ENCODE measurements at regions not wholly inside any gene's neighbourhood (a gene's known extent, or its start where the extent isn't known, plus 50 kb on each side); places are given as distances from the start of the nearest gene placed in this dataset.

DNA sequence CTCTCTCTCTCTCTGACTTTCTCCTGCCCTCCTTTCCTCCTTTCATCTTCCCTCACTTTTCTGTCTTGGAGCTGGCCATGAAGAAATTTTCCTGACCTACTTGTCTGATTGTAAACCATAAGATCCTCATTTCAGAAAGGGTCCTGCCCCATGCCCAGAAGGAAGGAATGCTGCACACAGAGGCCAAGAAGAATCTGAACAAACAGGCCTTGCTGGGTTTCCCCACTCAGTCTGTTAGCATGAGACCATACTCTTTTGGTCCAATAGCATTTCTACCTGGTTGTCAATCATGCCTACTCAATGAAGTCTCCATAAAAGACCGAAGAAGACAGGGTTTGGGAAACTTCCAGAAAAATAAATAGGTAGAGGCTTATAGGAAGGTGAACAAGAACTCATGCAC lies 128.7 kb downstream of the MAB21L3 start:
- Histone ChIP-seq H3K79me2 (ENCODE audit: insufficient read depth, low read length) (no peaks in the 10 kb centered on the region), H3K4me2 (ENCODE audit: insufficient read depth, low read length) (no peak overlapping the region), H3K4me3 (ENCODE audit: insufficient read depth, low read length) (no peak overlapping the region), H4K20me1 (ENCODE audit: insufficient read depth, low read length) (no peaks in the 10 kb centered on the region), H3K4me1 (ENCODE audit: insufficient read depth, low read length) (no peaks in the 10 kb centered on the region), H3K27me3 (ENCODE audit: insufficient read depth, low read length) (no peaks in the 10 kb centered on the region), H3K36me3 (ENCODE audit: insufficient read depth, low read length) (no peaks in the 10 kb centered on the region), H3K9me3 (ENCODE audit: low read depth, low read length) (no peaks in the 10 kb centered on the region), H2AFZ (ENCODE audit: low read length) (no peak overlapping the region), H3K27ac (ENCODE audit: low read depth, low read length) (no peak overlapping the region)
- TF ChIP-seq CTCF (IDR thresholded peaks at IDR 0.05; ENCODE audit: extremely low read depth, low read depth, low read length) = no peak
- DNase-seq (ENCODE audit: insufficient read length, low spot score, missing footprints) = no peak

DNA sequence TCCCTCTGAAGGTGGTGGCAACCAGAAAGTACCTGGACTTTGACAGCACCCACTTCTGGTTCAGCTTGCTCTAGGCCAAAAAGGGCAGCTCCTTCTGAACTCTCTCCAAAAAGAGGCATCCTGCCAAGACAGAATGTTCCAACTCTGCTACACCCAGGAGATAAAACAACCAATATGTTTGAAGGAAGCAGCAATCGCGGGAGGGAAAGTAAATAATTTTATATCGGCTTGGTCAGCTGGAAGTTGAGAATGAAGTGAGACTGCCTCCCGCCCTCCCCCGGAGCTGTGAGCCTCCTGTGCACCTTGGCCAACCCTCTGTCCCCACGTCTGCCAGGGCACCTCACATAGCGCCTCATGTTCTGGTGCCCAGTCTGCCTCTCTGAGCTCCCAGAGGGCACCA lies 130.3 kb upstream of the ATP1A1 start:
- no peaks in the 10 kb centered on the region for H3K79me2 ChIP-seq (ENCODE audit: insufficient read depth, low read length)
- H3K36me3 ChIP-seq (ENCODE audit: insufficient read depth, low read length) = no peaks in the 10 kb centered on the region
- no peak overlapping the region for H3K27ac ChIP-seq (ENCODE audit: low read depth, low read length)
- H3K4me1 ChIP-seq (ENCODE audit: insufficient read depth, low read length) = no peaks in the 10 kb centered on the region
- H3K27me3 ChIP-seq (ENCODE audit: insufficient read depth, low read length) = no peaks in the 10 kb centered on the region
- no peak overlapping the region for H2AFZ ChIP-seq (ENCODE audit: low read length)
- H3K9me3 ChIP-seq (ENCODE audit: low read depth, low read length) = no peaks in the 10 kb centered on the region
- no peaks in the 10 kb centered on the region for H4K20me1 ChIP-seq (ENCODE audit: insufficient read depth, low read length)
- no peak for TF ChIP-seq CTCF (IDR thresholded peaks at IDR 0.05; ENCODE audit: extremely low read depth, low read depth, low read length)
- no peak for DNase-seq (ENCODE audit: insufficient read length, low spot score, missing footprints)
- no peak overlapping the region for H3K4me3 ChIP-seq (ENCODE audit: insufficient read depth, low read length)
- no peak overlapping the region for H3K4me2 ChIP-seq (ENCODE audit: insufficient read depth, low read length)

- TF ChIP-seq CTCF (IDR thresholded peaks at IDR 0.05; ENCODE audit: extremely low read depth, low read depth, low read length) = no peak
- Histone ChIP-seq H3K27ac (ENCODE audit: low read depth, low read length) (no peak overlapping the region), H3K9me3 (ENCODE audit: low read depth, low read length) (no peaks in the 10 kb centered on the region), H2AFZ (ENCODE audit: low read length) (no peak overlapping the region), H3K4me1 (ENCODE audit: insufficient read depth, low read length) (no peaks in the 10 kb centered on the region), H3K27me3 (ENCODE audit: insufficient read depth, low read length) (no peaks in the 10 kb centered on the region), H3K4me3 (ENCODE audit: insufficient read depth, low read length) (no peak overlapping the region), H3K36me3 (ENCODE audit: insufficient read depth, low read length) (no peaks in the 10 kb centered on the region), H3K79me2 (ENCODE audit: insufficient read depth, low read length) (no peaks in the 10 kb centered on the region), H3K4me2 (ENCODE audit: insufficient read depth, low read length) (no peak overlapping the region), H4K20me1 (ENCODE audit: insufficient read depth, low read length) (no peaks in the 10 kb centered on the region)
- no peak for DNase-seq (ENCODE audit: insufficient read length, low spot score, missing footprints)
Measured at GRCh38 chr1:116243333-116244054, 129.6 kb upstream of the ATP1A1 start.

GRCh38 chr1:116246174-116246573 lies 126.9 kb upstream of the ATP1A1 start:
- Histone ChIP-seq H2AFZ (ENCODE audit: low read length) (no peak overlapping the region), H3K4me2 (ENCODE audit: insufficient read depth, low read length) (no peak overlapping the region), H3K4me3 (ENCODE audit: insufficient read depth, low read length) (no peak overlapping the region), H4K20me1 (ENCODE audit: insufficient read depth, low read length) (no peaks in the 10 kb centered on the region), H3K36me3 (ENCODE audit: insufficient read depth, low read length) (no peaks in the 10 kb centered on the region), H3K4me1 (ENCODE audit: insufficient read depth, low read length) (no peaks in the 10 kb centered on the region), H3K27ac (ENCODE audit: low read depth, low read length) (no peak overlapping the region), H3K79me2 (ENCODE audit: insufficient read depth, low read length) (no peaks in the 10 kb centered on the region), H3K27me3 (ENCODE audit: insufficient read depth, low read length) (no peaks in the 10 kb centered on the region), H3K9me3 (ENCODE audit: low read depth, low read length) (no peaks in the 10 kb centered on the region)
- no peak for TF ChIP-seq CTCF (IDR thresholded peaks at IDR 0.05; ENCODE audit: extremely low read depth, low read depth, low read length)
- DNase-seq (ENCODE audit: insufficient read length, low spot score, missing footprints) = no peak
